Sigmoid colon (tissue), 4 donors: ENCODE measurements at regions not wholly inside any gene's neighbourhood (a gene's known extent, or its start where the extent isn't known, plus 50 kb on each side); places are given as distances from the start of the nearest gene placed in this dataset.

Experiments used
- CTCF ChIP-seq, 4 experiments: fragments of 450-650 bp in 3 of 4; fragments of 200-600 bp in 1 of 4; IDR thresholded peaks; one replicate each; pipeline ENCODE4 v1.5.1; 2016 to 2019; ENCODE audit warnings: antibody characterized with exemption in 4 of 4, mild to moderate bottlenecking in 3 of 4, moderate library complexity in 2 of 4
- POLR2A ChIP-seq, 2 donors: fragments of 450-650 bp; IDR thresholded peaks; one replicate each; pipeline ENCODE4 v1.6.1; 2016; ENCODE audit warnings: antibody characterized with exemption in 2 of 2, mild to moderate bottlenecking in 2 of 2, moderate library complexity in 2 of 2
- POLR2AphosphoS5 ChIP-seq, 4 donors: sonication (generic); formaldehyde crosslinking; IDR thresholded peaks; one replicate each; pipeline ENCODE4 v1.6.1; 2017; ENCODE audit warnings: antibody characterized with exemption in 4 of 4

- no peak for TF ChIP-seq CTCF (IDR thresholded peaks at IDR 0.05)
- no peak for TF ChIP-seq POLR2AphosphoS5 (IDR thresholded peaks at IDR 0.05)
- TF ChIP-seq POLR2A (IDR thresholded peaks at IDR 0.05) = no peak
Measured at GRCh38 chr4:81602854-81603253, 131.1 kb upstream of the RASGEF1B start.
